GF-D8 (cell line): ENCODE measurements at regions not wholly inside any gene's neighbourhood (a gene's known extent, or its start where the extent isn't known, plus 50 kb on each side); places are given as distances from the start of the nearest gene placed in this dataset.
"Not testable (repeated sequence)": the region's sequence is repeated elsewhere in the genome, so short reads cannot be mapped to it uniquely, and the experiment has no call there.

Experiments
- DNase-seq: peaks from one replicate; lab custom pipeline; 2025; lab: John Stamatoyannopoulos, UW

DNA sequence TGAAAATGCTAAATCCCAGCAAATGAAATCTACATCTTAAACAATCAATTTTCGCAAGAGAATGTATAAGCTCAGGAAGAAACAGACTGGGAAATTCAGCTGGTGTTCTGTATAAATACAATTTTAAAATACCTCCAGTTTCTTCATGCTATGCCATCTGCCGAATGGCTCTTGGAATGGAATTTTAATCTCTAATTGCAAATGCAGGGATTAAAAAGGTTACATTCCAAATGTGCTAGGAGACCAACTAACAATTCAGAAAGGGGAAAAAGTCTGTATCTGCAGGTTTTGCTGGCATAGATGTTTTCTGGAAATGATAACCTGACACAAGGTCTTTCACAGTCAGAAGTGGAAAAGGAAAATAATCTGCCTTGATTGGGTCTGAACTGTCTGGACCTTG, 379.7 kb downstream of the MAT2B start:
- DNase-seq: no peak

DNA sequence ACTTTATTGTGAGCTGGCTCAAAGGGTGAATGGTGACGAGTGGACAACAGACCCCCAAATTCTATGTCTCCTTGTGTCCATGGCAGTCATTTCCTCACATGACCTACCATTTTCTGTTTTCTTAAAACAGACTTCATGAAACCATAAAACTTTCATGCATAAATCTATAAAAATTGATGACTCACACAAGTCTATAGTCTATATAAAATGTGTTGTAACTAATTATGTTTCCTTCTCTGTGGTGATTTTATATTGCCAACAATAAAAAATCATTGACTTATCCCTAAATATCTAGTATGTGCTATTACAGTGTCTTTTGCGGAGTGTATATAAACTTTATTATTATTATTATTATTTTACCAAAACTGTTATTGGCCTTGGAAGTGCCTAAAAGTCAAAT, 382.4 kb downstream of the MAT2B start:
- no peak for DNase-seq

- DNase-seq: no peak
These were observed 382.9 kb downstream of the MAT2B start for GRCh38 chr5:163888366-163888765.

- peak; percentile 42 for DNase-seq
These were observed 383.9 kb downstream of the MAT2B start for GRCh38 chr5:163889369-163889768.

GRCh38 chr5:163890261-163890660, 384.8 kb downstream of the MAT2B start:
- DNase-seq: no peak

DNA sequence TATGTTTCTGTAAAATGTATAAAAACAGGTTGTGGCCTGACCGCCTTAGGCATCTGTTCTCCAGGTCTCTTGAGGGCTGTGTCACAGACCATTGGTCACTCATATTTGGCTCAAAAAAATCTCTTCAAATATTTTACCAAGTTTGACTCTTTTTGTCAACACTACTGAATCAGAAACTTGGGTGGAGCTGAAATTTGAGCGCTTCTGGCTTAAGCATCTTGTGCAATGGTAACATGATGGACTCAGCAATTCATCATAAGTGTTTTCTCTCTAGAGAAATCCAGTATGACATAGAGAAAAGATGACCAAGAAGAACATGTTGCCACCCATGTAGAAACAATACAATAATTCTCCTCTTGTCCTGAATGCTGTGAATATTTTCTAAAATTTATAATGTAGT, 387.9 kb downstream of the MAT2B start:
- DNase-seq: no peak

- no peak for DNase-seq
These were observed 389.2 kb downstream of the MAT2B start for GRCh38 chr5:163894645-163895044.

- no peak for DNase-seq
These were observed 393.5 kb downstream of the MAT2B start for GRCh38 chr5:163898873-163899272.

- DNase-seq: not testable (repeated sequence)
These were observed 402.4 kb downstream of the MAT2B start for GRCh38 chr5:163907783-163908182.

DNA sequence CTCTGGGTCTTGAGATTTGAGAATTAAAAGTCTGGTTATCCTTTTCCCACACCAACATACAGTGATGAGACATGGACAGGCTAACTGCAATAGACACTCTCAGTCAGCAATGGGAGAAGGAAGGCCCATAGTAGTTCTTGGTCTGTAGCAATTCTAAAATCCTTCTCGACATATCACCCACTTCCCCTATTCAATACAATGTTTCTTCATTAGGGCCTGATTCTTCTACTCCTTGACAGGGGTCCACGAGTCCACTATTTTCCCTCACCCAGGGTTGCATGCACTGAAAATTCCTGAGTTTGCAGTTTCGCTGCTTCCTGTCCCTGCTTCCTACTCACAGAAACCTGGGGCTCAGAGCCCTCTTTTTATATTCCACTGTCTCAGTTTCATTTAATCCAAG, 402.8 kb downstream of the MAT2B start:
- no peak for DNase-seq

DNA sequence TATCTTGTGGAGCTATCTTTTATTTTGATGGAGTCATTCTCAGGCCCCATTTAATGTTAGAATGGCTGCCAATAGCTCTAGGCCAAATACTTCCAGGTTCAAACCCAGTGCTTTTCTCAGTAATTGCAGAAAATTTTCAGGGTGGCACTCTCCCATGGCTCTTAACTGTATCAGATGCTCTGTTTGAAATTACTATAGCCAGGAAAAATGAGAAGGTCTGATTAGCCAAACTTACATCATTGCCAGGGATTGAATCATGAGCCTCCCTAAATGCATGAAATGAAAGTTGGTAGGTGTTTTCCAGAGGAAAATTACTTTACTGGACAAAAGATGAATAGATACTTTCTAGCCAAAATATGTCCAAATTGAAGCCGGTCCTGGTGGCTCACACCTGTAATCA, 404.8 kb downstream of the MAT2B start:
- DNase-seq: no peak

DNA sequence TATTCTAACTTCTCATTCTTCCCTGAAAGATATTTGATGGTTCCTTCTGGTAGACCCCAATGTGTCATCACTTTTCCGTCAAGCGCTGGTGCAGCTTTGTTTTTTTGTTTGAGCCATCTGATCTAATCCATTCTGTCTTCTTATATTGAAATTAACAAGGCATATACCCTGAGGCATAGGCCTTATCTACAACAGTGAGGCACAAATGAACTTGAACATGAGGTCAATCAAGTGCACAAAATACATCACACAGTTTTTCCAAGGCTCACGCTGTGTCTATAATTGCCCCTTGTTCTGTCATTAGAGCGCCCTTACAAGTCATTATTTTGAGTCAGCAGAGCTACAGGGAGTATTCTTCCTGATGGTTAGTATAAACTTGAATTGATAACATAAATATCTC, 406.6 kb downstream of the MAT2B start:
- DNase-seq: no peak

DNA sequence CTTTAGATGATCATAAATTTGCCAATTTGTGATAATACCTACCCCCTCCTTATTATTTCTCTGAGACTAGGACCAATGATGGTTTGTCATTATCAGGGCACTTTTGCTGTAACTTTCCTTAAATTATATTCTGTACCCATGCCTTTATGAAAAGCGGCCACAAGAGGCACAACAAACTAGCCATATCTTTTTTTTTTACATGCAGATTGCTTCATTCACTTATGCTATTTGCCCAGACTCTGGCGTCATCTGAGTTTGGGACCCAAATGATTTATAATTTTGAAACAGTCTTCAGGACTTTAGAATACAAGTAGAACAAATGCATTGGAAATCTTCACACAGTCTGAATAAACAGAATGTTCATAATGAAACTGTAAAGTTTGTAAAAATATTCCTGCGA, 408.1 kb downstream of the MAT2B start:
- no peak for DNase-seq

GRCh38 chr5:163914910-163915309, 409.5 kb downstream of the MAT2B start:
- peak; percentile 57 for DNase-seq

DNA sequence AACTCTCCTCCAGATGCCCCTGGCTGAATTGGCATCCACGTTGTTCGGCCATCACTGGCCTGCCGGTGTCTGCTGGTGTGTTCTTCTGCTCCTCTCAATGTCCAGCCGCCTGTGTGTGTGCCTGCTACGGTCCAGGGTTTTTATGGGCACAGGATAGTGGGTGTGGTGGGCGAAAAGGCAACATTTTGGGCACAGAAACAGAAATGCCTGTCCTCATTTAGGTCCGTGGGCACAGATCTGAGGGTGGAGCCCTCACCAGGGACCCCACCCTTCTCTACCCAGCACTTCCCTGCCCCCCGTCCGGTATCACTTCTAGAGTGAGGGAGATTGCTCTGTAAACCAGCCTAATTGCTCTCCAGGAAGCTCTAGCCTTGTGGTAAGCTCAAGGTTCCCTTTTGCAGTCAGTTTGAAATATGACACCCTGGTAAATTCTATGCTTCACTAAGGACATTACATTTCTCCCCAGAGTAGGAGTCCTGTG, 410.1 kb downstream of the MAT2B start:
- peak; percentile 88 for DNase-seq

GRCh38 chr5:163916376-163916775, 411.0 kb downstream of the MAT2B start:
- DNase-seq: peak; percentile 95

- DNase-seq: peak; percentile 67
These were observed 411.4 kb downstream of the MAT2B start for GRCh38 chr5:163916861-163917260.

- no peak for DNase-seq
These were observed 412.3 kb downstream of the MAT2B start for GRCh38 chr5:163917747-163918146.

DNA sequence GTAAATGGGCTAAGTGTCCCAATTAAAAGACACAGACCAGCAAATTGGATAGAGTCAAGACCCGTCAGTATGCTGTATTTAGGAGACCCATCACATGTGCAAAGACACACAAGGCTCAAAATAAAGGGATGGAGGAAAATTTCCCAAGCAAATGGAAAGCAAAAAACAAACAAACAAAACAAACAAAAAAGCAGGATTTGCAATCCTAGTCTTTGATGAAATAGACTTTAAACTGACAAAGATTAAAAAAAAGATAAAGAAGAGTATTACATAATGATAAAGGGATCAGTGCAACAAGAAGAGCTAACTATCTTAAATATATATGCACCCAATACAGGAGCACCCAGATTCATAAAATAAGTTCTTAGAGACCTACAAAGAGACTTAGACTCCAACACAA, 429.6 kb downstream of the MAT2B start:
- not testable (repeated sequence) for DNase-seq

DNA sequence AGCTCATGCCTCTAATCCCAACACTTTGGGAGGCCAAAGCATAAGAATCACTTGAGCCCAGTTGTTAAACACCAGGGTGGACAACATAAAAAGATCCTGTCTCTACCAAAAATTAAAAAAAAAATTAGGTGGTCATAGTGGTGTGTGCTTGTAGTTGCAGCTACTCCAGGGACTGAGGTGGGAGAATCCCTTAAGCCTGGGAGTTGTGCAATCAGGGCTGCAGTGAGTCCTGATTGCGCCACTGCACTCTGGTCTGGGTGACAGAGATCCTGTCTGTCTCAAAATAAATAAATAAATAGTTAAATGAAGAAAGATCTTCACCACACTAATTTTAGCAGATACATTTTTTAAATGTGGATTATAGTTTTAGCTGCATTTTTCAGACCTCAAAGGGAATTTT, 433.2 kb downstream of the MAT2B start:
- DNase-seq: peak; percentile 6

DNA sequence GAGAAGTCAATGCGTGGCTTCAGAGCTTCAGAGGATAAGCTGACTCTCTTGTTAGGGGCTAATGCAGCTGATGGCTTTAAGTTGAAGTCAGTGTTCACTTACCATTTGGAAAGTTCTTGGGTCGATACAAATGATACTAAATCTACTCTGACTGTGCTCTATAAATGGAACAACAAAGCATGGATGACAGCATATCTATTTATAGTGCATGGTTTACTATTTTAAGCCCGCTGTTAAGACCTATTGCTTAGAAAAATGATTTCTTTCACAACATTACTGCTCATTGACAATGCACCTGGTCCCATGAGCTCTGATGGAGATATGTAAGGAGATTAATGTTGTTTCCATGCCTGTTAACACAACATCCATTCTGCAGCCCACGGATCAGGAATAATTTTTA, 435.7 kb downstream of the MAT2B start:
- no peak for DNase-seq

DNA sequence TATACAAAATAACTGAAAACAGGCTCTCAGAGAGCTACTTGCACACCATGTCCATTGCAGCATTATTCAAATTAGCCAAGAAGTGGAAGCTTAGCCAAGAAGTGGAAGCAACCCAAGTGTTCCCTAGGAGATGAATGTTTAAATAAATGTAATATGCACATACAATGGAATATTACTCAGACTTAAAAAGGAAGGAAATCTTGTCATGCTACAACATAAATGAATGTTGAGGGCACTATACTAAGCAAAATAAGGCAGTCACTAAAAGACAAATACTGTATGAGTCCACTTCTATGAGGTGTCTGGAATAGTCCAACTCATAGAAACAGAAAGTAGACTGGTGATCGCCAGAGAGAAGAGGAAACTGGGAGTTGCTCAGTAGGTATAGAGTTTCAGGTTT, 438.1 kb downstream of the MAT2B start:
- no peak for DNase-seq

- DNase-seq: no peak
These were observed 439.3 kb downstream of the MAT2B start for GRCh38 chr5:163944738-163945137.

DNA sequence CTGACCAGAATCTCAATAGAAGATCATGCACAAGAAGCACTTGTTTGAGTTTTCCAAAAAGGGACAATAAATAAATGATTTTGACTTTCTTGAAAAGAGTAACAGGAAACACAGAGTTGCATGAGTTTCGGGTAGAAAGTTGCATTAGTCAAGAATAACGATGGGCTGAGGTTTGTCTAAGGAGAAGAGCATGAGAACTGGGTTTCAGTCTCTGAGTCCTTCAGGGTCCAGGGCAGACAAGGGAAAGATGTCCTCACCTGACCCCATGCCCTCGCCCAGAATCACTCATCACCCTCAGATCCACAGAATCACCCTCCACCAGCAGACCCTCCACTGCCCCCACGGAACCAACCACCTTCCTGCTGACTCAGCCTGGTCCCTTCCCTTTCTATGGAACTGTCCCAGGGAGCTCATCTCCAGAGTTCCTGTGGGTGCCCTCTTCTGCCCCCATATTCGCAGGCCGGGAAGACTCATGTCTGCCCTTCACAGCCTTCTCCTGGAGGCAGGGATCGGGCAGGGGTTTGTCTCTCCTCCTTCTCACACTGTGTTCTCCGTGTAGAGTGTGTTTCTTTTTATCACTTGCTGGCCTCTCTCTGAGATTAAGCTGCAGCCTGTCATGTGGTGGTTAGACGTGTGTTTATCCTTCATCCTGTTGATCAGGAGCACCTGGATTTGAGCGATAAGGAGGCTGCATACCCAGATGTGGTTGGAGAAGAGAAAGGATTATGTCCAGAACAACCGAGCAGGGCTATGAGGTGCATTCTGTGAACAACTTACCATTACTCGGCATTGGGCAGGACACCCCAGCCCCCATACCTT, 442.6 kb downstream of the MAT2B start:
- DNase-seq: no peak
